GM19468 (cell line): ENCODE measurements at regions not wholly inside any gene's neighbourhood (a gene's known extent, or its start where the extent isn't known, plus 50 kb on each side); places are given as distances from the start of the nearest gene placed in this dataset.
A peak's percentile ranks its signal among the peaks of the same experiment; 100 is the strongest.

ENCODE experiments used
- ATAC-seq: cut with Tn5 transposase; IDR thresholded peaks from one replicate; pipeline ENCODE4 v1.9.1; 2021; ENCODE audit warnings: mild to moderate bottlenecking, moderate library complexity, moderate number of reproducible peaks; ENCODE audit not compliant: unreplicated experiment; ENCODE audit errors: extremely low read depth

DNA sequence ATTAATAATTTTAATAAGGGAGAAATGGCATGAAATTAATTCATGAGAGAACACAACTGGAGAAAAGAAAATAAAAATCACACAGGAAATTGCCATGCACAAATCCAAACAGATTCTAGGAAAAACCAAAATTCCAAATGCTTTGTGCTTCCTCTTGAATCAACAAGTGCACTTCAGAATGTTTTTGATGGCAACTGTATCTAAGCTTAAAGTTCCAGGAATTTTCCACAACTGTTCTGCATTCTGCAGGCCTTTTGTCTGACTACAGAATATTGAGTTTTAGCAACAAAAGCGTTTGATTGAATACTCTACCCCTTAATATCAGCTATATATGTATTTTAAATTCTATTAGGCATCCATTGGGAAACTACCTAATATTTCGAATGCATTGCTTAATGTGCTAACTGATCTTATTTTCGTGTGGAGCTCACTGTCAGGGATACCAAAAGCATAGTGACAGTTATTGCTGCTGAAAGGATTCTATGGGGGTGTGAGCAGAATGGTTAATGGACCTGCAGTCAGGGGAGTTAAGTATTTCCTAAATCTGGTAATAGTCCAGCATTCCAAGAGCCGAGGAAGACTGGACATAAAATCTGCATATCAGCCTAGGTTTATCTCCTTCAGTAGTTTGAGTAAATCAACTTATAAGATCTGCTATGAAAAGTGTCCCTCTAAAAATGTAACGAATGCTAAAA is 482.7 kb upstream of the POU3F3 start:
- no peak for ATAC-seq

DNA sequence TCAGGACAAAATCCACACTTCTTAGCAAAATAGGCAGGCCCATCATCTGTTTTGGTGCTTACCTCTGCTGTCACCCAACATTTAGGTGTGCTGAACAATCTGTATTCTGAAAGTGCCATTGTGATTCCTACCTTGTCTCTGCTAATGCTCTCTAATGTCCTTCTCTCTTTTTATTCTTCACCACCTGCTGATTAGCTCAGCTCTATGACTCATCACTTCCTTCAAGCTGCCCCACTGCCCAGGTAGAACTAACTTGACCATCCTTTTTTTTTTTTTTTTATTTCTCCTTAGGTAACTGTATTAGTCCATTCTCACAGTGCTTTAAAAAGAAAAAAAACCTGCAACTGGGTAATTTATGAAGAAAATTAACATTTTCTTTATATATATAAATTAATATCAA is 478.7 kb upstream of the POU3F3 start:
- no peak for ATAC-seq

GRCh38 chr2:104378853-104379374 is 475.0 kb upstream of the POU3F3 start:
- no peak for ATAC-seq

- ATAC-seq, result no peak
Measured at GRCh38 chr2:104384961-104385360, 469.0 kb upstream of the POU3F3 start.

- no peak for ATAC-seq
Measured at GRCh38 chr2:104385743-104386142, 468.2 kb upstream of the POU3F3 start.

- no peak for ATAC-seq
Measured at GRCh38 chr2:104388296-104388695, 465.6 kb upstream of the POU3F3 start.

DNA sequence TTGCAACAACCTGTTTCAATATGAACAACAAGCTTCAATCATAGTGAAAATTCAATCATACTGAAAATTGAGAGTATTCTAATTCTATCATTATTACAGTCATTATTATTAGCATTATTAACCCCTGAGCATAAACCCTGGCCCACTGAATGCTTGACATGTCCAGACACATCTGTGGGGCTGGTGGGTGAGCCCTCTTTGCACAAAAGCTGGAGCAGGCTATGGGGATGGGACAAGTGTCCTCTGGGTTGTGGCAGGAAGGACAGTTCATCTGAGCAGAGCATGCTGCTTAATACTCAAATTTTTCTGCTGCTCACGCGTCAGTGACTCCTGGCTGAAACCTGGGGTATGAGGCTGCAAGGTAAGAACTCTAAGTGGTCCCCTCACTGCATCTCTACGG is 451.1 kb upstream of the POU3F3 start:
- ATAC-seq, result no peak

- ATAC-seq, result no peak
Measured at GRCh38 chr2:104404526-104404925, 449.4 kb upstream of the POU3F3 start.

GRCh38 chr2:104405623-104406022 is 448.3 kb upstream of the POU3F3 start:
- no peak for ATAC-seq

DNA sequence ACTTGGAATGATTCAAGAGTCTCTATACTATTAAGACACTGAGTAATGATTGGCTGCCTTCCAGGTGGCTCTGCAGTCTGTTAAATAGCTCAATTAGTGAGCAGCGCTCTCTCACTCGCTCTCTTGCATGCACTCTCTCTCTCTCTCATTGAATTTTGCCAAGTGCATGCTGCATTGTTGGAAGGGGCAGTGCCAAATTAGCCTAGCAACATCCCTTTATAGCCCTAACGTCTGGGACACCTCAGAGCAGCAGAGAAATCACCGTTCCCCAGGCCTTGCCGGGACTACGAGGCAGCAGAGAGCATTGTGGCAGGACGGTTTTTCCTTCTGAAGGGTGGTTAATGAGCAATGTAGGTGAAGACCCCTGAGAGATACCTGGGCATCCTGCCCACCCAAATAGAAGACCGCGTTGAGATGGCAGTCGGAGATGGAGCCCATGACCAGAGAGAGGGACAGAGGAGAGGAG is 447.6 kb upstream of the POU3F3 start:
- ATAC-seq, result no peak

DNA sequence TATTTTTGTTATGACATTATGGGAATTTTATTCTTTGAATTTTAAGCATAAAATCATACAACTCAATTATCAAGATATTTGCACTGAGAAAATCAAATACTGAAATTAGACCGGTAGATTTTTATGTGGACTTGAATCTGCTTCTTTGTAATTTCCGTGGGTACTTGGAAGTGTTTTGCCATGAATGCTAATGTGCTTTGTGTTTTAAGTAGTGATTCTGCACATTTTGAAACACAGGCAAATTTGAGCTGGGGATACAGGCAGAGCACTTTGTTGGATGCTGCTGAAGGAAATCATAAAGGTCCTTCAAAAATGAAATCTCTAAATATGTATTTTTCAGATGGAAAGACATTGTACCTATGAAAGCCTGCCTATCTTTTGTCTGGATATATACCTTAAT is 446.3 kb upstream of the POU3F3 start:
- no peak for ATAC-seq

GRCh38 chr2:104408266-104408665 is 445.6 kb upstream of the POU3F3 start:
- ATAC-seq, result no peak

GRCh38 chr2:104410136-104410535 is 443.8 kb upstream of the POU3F3 start:
- no peak for ATAC-seq

DNA sequence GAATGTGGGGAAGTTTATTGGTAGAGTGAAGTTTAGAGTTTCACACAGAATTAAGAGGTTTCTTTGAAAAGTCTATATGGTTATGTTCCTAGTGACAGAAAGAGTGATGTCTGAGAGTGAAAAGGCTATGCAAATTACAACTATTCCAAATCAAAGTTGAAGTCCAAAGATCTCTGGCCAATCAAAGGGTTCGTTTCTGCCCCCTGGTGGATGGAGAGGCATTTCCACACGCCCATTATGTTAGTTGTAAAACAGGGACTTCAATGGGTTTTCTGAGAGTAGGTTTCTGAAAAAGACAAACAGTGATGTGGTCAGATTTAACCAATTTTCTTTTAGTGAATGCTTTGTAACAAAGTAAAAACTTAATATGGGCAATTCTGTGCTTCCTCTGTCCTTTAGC is 441.5 kb upstream of the POU3F3 start:
- ATAC-seq, result peak; percentile 52

DNA sequence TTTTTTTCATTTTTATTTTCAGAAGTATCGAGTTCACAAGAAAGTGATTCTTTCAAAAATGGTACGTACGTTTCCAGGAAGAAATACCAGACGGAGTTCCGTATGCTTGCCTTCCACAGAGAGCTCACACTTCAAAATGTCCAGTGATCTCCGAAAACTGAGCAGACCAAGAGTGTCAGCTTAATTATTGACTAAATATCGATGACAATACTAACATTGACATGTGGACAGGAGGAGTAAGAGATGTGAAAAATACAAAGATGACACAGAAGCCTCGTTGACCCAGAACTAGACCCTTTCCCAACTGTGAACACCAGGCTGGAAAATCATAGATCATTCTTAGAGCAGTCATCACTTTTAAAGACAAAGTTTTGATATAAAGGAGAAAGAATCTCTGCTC is 440.0 kb upstream of the POU3F3 start:
- ATAC-seq, result no peak

DNA sequence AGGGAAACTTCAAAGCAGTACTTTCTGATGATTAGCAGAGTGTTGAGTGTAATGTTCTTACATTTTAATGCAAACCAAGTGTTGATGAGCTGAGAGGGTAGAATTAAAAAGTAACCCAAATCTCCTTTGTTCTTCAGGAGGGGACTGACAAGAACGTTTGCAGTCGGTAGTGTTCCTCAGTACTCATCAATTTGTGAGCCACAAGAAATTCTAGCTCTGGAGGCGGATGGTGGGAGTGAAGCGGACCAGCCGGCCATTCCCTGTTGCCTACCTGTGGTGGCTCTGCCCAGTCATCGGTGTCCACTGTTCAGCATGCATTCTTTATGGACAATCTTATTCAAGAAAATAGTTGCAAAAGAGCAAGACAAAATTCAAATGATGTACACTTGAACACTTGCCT is 438.6 kb upstream of the POU3F3 start:
- ATAC-seq, result no peak

GRCh38 chr2:104416339-104417000 is 437.4 kb upstream of the POU3F3 start:
- ATAC-seq, result no peak

GRCh38 chr2:104420420-104420819 is 433.5 kb upstream of the POU3F3 start:
- no peak for ATAC-seq

DNA sequence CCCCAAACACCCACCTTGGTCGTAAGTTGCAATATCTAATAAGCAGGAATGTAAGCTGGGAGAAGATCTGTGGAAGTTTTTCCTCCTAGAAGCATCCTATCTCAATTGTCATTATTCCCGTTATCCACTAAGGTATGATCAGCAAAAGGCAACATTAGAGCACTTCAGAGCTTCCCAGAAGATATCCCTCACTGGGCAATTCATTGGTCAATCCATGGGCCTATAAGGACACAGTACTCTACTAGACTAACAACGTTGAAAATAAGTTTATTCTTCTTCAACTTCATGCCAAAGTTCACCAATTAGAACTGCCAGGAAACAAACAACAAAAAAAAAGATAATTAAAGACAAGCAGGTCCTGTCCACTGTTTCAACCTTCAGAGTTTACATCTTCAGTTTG is 433.0 kb upstream of the POU3F3 start:
- ATAC-seq, result no peak

- no peak for ATAC-seq
Measured at GRCh38 chr2:104425850-104426595, 427.9 kb upstream of the POU3F3 start.

DNA sequence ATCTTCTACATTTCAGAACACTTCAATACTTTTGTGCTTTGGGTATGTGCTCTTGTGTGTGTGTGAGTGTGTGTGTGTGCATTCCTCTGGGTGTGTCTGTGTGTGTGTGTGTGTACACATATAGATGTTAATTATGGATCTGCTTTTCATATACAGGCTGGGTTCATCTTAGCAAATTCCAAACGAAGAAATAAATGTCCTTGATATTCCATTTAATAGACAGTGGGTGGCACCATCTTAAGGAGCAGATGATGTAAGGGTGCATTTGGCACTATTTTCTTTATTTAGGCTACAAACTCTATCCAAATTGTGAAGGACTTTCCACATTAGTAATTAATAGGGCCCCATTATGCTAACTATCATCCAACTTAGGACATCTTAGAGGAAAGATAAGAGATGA is 425.8 kb upstream of the POU3F3 start:
- no peak for ATAC-seq
